Hypothalamus (tissue), 51 donors: ENCODE measurements at regions not wholly inside any gene's neighbourhood (a gene's known extent, or its start where the extent isn't known, plus 50 kb on each side); places are given as distances from the start of the nearest gene placed in this dataset.

Experiments used
- DNase-seq, 51 donors: peaks; one replicate each; lab custom pipeline; 2025; lab: John Stamatoyannopoulos, UW

DNA sequence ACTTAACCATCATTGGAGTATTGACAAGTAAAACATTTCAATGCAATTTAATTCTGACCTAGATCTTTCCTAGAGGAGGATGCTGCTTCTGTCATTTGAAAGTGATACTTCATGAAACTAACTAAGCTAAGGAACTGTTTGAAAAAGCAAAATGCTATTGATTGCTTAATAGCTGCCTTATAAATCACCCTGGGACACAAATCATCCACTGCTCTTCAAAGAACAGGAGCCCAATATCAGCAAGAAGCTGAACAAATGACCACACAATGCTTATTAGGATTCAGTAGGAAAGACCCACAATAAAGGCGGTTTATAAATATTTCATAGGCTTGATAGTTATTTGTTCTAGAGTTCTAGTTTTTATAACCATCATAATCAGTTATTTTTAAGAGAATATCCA is 216.3 kb downstream of the TEX36 start:
- no peak for DNase-seq

DNA sequence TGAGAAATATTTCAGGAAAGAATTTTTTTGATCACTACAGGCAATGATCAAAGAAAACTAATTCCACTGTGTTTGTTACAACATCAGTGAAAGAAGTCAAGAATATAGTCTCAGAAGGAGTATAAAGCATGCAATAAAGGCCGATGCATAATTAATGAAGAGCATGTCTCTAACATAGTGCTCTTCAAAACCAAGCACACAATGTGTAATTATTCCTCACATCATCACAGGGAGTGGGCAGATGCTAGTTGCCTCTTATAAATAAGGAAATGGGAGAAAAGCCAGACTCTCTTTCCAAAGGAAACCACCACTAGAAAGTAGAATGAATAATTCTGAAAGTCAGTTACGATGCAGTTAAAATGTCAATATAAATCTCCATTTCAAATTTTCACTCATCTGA is 220.1 kb downstream of the TEX36 start:
- DNase-seq, result no peak

DNA sequence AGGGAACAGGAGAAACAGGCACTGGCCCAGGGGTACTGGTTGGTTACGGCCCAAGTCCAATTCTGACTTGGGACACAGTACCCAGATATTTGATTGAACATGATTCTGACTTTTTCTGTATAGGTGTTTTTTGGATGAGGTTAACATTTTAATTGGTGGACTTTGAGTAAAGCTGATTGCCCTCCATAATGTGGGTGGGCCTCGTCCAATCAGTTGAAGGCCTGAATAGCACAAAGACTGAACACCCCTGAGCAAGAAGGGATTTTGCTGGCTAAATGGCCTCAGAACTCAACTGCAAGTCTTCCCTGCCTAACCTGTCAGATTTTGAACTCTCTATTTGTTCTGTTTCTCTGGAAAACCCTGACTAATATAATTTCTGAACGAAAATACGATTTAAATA is 222.6 kb downstream of the TEX36 start:
- DNase-seq, result no peak

DNA sequence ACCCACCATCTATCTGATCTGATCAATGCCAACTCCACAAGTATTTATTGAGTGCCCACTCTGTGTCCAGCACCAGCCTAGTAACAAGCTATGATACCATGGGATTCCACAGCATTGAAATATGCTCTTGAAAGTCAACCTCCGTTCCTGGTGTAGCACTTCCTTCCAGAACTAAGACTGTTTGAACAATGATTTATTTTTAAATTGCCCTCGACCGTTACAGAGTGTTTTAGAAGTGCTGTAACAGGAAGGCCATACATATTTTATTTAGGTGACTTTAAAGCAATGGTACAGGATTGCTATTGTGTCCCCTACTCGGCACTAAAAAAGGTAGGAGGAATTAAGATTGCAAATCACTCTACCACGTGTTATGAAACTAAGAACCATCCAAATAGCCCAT is 225.6 kb downstream of the TEX36 start:
- no peak for DNase-seq

DNA sequence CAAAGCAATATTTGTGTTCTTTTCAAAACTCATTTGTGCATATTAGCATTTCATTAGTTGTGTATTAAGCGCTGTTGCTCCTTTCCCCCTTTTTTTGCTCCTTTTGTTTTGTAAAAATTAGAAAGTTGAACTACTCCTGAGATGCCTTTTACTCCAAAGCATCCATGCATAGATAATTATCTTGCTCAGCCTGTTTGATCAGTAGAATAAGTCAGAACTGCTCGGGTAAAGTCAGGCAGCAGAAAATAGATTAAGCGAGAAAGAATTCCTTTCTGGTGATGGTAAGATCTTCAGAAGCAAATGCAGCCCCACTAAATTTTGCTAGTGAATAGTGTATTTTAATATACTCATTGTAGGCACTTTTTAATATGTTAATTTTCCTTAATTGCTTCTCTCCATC is 227.1 kb downstream of the TEX36 start:
- DNase-seq, result no peak

DNA sequence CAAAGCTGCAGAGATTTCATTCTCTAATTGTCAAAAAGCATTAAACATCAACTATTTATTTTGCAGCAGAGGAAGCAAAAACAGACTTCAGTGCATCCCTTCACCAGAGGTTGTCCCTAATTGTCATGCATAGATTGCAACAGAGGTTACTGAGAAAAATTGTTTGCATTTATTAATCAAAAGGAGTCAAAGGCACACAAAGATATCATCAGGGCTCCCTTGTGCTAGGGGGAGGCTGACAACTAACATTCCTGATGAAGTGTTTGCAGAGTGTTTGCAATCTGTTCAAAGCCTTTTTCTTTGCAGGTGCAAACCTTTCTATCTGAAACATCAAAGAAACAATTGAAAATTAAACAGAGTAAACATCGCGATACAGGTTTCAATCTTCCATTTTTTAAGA is 227.5 kb downstream of the TEX36 start:
- no peak for DNase-seq

DNA sequence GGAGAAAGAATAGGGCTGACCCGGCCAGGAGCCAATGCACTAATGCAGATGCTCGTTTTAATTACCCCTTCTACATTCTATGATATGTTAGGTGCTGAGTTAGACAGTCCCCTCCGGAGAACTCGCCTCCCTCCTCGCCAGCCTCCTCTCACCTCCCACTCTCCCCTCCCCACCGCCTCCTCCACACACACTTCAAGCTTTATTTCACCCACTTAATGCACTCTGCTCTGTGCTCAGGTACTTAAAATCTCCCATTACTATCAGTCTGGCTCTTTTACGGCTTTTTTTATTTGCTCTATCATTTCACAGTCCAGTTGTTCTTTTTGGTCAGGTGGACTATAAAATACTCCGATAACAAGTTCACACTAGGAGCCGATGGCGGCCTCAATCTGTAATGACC is 231.6 kb downstream of the TEX36 start:
- no peak for DNase-seq

DNA sequence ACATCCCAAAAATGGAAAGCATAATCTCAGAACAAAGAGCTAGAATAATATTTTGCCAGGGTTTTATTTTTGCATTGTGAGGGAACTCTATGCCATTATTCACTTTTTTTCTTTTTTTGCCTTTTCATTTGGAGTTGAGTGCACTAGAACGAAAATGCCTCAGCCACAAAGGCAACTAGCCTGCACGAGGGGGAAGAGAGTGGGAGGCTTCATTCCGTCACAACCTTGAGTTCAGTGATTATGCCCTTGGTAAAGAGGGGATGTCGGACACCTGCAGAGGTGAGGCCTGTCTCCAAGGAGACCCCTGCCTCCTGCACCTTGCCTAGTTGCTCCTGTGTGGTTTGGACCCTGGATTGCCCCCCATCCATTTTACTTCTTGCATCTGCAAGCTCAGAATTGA is 232.7 kb downstream of the TEX36 start:
- no peak for DNase-seq

DNA sequence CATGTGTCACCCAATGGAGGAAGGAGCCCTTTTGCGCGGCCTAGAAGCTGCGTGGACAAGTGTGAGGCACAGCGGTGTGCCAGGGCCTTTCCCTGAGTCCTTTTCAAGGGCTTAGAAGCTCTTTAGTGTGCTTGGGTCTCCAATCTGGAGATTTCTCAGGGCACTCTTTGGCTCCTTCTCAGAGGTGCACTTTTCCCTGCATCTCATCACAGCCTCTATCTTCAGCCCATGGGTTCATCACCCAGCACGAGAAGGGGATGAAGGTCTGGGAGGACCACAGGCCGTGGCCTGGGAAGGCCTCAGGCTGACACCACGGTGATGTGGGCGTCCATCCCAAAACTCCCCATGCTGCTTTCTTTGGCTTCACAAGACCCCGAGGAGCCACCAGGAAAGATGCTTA is 233.4 kb downstream of the TEX36 start:
- no peak for DNase-seq

DNA sequence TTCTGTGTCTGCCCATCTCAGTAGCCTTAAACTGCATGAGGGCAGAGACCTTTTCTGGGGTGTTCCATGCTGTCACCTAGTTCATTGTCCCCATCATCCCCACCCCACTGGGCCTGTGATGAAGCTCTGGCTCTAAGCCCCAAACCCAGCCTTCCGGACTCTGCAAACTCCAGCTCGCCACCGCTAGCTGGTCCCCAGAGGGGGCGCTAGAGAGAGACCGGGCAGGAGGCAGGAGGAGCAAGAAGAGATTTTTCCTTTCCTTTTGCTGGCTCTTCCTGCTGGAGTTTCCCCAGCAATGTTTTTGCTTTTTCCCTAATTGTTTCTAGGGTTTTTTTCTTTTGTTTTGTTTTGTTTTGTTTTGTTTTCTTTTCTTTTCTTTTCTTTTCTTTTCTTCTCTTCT is 234.4 kb downstream of the TEX36 start:
- no peak for DNase-seq

DNA sequence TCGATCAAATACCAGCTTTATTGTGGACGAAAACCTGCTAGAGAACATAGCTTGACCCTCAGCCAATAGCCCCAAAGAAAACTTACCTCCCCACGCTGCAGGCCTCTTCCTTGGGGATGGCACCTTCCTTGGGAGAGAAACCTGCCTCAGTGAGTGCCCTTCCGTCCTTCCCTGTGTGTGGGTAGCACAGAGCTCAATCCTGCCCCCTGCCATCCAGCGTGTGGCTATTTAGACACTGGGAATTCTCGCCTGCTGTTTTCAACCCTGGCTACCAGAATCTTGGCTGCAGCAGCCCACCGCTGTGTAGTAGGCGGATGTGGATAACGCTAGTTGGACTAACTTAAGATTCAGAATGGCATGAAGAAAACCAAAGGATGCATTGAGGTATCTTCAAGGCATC is 238.2 kb downstream of the TEX36 start:
- no peak for DNase-seq

DNA sequence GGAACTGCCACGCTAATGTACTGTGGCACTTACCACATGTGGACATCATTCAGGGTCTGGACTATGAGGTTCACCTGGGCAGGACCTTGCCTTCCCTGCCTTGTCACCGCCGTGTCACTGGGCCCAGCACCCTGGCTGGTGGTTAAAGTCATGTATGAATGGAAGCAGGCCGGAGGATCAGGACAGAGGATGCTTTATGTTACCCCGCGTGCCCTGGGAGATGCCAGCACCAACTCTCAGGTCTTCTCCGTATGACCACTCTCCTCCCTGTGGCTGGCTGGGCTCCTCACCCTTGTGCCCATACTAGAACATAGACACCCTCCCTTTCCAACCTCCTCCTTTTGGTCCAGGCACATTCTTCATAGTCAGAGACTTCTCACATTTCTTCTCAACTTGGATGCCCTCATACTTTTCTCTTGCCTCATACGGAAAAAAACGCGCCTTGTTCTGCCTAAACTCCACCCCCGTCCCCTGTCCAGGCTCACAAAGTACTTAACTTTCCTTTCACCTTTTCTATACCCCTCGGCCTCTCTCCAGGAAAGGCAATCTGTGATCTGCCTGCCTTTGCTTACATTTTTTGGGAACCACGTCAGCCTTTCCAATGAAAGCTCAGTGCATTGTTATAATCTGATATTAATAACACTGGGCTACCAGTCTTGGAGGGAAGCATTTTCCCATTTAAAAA is 240.0 kb downstream of the TEX36 start:
- no peak for DNase-seq

DNA sequence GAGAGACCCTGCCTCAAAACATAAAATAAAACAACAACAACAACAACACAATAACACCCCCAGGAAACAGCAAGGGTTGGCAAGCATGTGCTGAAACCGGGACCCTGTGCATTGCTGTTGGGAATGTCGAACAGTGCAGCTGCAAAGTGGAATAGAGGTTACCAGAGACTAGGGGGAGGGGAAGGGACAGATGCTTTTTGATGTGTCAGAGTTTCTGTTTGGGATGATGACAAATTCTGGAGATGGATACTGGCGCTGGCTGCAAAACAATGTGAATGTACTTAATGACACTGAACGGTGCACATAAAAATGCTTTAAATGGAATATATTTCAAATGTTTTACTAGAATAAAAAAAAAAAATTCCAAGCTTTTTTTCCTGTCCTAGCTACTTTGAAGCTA is 241.8 kb downstream of the TEX36 start:
- no peak for DNase-seq

DNA sequence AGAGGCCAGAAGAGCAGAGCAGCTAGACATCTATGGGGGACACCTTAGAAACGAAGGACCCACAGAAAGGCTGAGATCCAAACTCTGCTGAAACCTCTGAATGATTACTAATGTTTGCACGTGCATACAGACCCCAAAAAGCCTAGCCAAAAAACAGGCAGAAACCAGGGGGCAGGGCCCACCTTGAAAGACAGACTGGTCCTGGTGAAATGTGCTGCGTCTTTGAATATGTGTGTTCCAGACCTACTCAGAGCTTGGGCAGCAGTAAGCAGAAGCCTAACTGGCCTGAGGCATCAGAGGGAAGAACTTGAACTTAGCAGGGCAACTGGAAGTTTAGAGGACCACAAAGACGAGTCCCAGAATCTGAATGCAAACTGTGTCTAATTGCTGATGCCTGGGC is 251.8 kb downstream of the TEX36 start:
- DNase-seq, result no peak

DNA sequence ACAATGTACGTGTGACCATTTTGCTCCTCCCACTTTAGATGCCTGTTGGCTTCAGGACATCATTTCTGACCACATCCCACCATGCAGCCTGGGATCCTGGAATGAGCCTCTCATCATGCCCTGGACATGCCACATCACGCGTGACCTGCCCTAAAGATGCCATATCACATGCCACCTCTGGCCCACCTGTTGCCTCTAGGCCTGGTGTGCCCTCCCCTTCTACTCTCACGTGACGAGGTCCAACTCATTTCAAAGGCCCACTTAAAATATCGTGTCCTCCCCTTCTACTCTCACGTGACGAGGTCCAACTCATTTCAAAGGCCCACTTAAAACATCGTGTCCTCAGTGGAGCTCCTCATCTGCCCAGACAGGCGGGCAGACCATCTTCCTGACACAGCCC is 254.9 kb downstream of the TEX36 start:
- DNase-seq, result no peak

DNA sequence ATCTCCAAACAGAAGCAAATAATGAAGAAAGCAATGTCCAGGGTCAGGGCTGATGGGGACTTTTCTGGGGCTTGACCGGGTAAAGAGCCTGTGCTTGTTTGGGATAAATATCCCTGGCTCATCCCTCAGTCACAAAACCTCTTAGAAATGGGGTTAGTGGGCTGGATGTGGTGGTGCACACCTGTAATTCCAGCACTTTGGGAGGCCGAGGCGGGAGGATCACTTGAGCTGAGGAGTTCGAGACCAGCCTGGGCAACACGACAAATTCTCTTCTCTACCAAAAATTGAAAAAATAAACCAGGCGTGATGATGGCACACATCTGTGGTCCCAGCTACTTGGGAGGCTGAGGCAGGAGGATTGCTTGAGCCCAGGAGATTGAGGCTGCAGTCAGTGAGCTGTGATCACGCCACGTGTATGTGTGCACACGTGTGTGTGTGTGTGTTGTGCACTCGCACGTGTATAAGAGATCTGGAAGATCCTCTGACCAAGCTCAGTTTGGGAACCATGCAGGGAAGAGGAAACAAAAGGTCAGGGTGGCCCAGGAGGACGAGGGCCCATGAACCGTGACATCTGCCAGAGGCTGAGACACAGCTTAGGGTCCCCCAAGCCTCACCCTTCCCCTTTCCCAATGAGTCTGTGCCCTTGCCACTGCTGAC is 258.6 kb downstream of the TEX36 start:
- no peak for DNase-seq

DNA sequence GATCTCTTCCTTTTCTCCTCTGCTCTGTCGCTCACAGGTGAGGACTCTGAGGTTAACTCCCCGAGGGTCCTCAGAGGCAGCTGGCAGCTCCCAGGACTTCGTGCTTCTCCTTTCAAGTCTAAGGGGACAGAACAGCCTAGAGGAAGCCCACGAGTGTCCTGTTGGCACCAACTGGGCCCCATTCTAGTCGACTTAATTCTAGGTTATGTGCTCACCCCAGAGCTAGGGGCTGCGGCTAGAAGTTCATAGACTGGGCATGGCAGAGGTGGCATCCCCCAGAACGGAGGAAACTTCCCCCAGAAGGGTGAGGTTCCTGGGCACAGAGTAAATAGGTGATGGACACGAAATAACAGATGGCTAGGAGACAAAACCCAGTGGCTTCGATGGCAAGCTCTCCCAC is 259.4 kb downstream of the TEX36 start:
- no peak for DNase-seq

DNA sequence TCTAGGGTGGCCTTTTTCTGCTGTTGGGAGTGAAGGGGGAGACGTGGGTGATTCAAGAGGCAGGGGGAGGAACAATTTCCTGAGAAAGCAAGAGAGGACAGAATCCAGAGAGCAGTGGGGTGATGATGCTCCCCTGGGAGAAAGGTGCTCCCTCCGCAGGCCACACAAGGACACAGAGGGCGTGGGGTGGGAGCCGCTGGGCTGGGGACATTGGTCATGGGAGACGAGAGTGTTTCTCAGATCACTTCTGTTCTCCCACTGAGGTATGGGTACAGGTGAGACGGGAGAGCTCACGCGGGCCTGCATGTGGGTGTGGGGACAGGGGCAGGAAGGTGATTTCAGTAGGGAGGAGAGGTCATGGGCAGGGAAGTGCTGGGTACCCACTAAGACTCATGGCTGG is 259.5 kb upstream of the CTBP2 start:
- DNase-seq, result no peak

DNA sequence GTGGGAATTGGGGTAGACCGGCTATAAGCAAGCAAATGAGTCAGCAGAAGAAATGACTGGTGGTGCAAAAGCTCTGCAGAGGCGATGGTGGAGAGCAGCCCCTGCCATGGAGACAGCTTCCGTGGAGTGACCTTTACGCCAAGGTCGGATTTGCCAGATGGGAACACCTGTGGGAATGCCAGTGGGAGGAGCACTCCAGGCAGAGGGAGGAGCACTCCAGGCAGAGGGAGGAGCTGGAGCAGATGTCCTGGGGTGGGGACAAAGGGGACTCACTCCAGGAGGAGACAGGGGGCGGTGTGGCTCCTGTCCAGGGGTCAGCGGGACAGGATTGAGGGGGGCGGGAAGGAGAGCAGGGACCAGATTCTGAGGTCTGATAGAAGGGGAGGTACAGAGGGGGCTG is 258.8 kb upstream of the CTBP2 start:
- DNase-seq, result no peak

DNA sequence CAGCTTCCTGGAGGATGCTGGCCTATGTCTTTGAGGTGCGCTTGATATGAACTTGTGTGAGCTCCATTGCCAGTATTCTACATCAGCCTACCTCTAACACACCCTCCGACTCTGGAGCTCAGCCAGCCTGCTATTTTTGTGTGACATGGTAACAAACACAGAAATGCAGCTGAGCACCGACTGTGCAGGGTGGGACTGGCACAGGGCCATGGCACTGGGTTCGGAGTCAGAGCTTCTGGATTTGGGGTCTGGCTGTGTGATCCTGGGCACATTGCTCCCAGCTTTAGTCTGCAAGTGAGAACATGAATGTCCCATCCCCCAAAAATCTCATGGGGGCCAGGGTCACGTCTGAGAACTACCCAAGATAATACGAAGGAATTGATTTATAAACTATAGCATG is 257.2 kb upstream of the CTBP2 start:
- DNase-seq, result no peak

DNA sequence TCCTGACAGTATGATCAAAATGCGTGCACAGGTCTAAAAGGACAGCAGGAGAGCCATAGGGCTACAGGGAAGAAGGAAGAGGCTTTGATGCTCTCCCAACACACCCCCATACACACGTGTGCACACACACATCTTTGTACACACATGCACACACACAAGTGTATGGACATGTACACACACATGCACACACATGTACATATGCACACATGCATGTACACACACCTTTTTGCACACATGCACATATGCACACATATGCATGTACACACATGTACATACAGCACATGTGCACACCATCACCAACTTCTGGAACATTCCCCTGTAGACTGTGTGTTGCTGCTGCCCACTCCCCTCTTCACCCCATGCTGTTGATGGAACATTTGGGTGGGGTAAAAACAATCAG is 255.6 kb upstream of the CTBP2 start:
- DNase-seq, result no peak

DNA sequence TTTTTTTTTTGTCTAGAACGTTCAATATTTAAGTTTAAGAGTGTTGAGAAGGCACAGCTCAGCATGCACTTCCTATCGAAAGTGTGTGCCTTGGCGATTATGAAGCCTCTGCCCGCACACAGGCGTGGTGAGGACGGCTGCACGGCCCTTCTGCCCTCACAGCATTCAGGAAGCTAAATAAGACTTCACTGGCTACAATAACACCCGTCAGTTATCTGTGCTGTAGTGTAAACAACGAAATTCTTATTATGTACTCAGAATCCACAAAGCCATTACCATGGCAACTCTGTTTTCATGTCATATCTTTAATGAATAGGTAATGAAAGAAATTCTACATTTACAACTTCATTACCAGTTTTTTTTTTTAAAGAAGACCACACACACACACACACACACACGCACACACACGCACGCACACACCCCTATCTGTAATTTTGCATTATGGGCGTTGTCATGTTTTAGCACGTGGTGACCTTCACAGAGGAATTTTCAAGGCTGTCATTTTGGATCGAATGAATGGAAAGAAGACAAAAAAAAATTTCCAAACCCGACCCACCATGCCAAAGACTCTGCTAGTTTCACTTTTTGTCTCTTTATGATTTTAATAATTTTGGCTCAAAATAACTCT is 254.8 kb upstream of the CTBP2 start:
- no peak for DNase-seq

DNA sequence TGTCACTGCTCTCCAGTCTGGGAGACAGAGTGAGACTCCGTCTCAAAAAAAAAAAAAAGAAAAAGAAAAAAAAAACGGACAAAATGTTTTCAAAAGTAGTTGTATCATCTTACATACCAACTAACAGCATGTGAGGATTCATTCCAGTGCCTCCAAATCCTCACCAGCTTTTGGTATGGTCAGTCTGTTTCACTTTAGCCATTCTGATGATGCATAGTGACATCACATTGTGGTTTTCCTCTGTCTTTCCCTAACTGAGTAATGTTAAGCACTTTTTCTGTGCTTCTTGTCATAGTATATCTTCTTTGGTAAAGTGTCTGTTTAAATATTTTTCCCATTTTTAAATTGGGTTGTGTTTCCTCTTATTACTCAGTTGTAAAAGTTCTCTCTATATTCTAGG is 251.4 kb upstream of the CTBP2 start:
- no peak for DNase-seq
